ENCODE measurements at regions not wholly inside any gene's neighbourhood (a gene's known extent, or its start where the extent isn't known, plus 50 kb on each side); places are given as distances from the start of the nearest gene placed in this dataset.

- peak; percentile 58 for DNase-seq (ENCODE audit: low spot score)
- peak; percentile 89 for TF ChIP-seq CTCF (IDR thresholded peaks at IDR 0.05; ENCODE audit: extremely low read depth, missing control alignments)
Measured at GRCh38 chr1:111030590-111030989, 66.9 kb upstream of the LRIF1 start.

DNA sequence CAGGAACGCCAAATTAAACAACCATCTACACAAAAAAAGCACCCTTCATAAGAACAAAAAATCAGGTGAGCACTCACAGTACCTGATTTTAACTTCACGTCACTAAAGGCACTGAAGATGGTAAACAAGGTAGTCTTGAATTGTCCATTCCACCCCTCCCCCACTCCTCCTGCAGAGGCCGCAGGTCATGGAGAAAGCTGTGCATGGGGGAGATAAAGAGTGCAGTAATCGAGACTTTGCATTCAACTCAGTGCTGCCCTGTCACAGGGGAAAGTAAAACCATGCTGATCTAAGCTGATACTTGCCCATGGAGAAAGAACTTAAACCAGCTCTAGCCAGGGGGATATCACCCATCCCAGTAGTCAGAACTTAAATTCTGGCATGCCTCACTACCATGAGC is 61.4 kb upstream of the LRIF1 start:
- TF ChIP-seq CTCF (IDR thresholded peaks at IDR 0.05; ENCODE audit: extremely low read depth, missing control alignments) = no peak
- no peak for DNase-seq (ENCODE audit: low spot score)

DNA sequence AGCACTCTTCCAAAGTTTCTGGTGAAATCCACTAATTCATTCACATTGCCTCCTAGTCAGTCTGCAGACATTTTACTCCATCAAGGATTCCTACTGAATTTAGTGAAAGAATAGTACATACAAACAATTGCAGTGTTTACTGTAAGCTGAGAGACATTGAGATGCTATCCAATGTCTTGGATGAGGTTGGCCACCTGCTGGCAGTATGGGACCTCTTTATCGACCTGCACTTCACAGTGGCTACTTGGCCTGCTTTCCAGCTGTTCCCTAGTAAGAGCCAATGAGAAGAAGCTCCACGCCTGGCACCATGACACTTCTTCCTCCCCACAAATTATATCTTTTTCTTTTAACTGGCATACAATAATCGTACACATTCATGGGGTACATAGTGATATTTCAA is 51.5 kb upstream of the LRIF1 start:
- TF ChIP-seq CTCF (IDR thresholded peaks at IDR 0.05; ENCODE audit: extremely low read depth, missing control alignments) = no peak
- no peak for DNase-seq (ENCODE audit: low spot score)

Measured in GM20000 (cell line).